LNCAP (cell line): ENCODE measurements at regions not wholly inside any gene's neighbourhood (a gene's known extent, or its start where the extent isn't known, plus 50 kb on each side); places are given as distances from the start of the nearest gene placed in this dataset.

ENCODE experiments used
- CTCF ChIP-seq: fragments of 450-650 bp; IDR thresholded peaks from 2 replicates; pipeline ENCODE4 v1.5.1; 2017; ENCODE audit warnings: mild to moderate bottlenecking

GRCh38 chr11:134558258-134558835, 146.3 kb upstream of the B3GAT1 start:
- TF ChIP-seq CTCF = no peak

GRCh38 chr11:134557571-134558257, 145.7 kb upstream of the B3GAT1 start:
- no peak for TF ChIP-seq CTCF

- TF ChIP-seq CTCF = no peak
These were observed 144.1 kb upstream of the B3GAT1 start for GRCh38 chr11:134556186-134556585.

DNA sequence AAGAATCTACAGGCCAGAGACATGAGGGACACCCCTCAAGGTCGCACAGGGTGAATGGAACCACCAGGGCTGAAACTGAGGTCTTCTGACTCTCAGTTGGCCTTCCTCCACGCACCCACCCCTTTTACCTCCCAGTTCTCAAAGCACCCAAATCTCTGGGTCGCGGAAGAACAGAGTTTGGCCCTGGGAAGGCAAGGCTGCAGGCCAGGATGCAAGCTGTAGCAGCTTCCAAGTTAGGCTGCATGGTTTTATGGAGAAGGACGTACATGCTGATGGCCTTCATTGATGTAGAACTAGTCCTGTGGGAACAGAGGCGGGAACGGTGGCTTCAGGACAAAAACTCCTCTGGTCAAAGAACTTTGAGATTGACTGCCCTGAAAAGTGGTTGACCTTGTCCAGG, 143.5 kb upstream of the B3GAT1 start:
- TF ChIP-seq CTCF = no peak

DNA sequence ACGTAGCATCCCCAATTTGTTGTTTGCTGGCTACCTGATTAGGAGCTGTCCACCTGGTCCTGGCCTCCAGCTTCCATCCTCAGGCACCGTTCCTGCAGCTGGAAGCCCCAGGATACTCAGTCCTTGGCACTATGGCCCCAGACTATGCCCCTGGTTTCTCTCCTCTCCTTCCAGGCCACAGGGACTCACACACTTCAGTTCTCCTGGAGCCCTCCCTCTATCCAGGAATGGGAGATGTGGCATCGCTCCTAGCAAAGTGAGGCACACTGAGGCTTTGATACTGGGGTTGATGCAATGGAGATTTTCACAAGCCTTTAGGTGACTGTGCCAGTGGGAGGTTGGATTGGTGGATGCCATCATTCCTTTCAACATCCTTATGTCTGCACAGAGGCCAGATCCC, 142.8 kb upstream of the B3GAT1 start:
- no peak for TF ChIP-seq CTCF

DNA sequence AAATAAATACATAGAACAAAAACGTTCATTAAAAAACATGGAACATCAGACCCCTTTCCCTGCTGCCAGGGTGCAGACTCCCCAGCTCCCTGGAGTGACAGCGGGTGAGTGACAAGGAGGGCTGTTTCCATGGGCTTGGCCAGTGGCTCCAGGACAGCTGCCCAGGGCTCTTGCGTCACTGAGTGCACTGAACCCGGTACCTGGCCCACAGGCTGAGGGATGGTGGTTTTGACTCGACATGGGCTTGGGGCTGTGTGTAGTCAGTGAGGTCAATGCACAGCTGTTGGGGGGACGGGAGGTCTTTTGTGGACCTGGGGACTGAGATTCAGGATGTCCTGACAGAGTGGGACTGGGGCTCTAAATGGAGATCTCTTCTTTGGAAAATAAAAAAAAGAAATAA, 142.1 kb upstream of the B3GAT1 start:
- no peak for TF ChIP-seq CTCF

GRCh38 chr11:134552749-134553148, 140.7 kb upstream of the B3GAT1 start:
- TF ChIP-seq CTCF = no peak
